ENCODE measurements at regions not wholly inside any gene's neighbourhood (a gene's known extent, or its start where the extent isn't known, plus 50 kb on each side); places are given as distances from the start of the nearest gene placed in this dataset.

- peaks cover 15 to 34% of the 10 kb centered on the region in 2 donors for H3K36me3 Mint-ChIP-seq
- peaks cover 9 to 31% (median 23%) of the 10 kb centered on the region in 7 donors for H3K9me3 Mint-ChIP-seq
- H3K27me3 Mint-ChIP-seq: peaks cover 33 to 75% (median 48%) of the 10 kb centered on the region in 3 donors
- ATAC-seq (ENCODE audit: low read depth in 2 of 2) (no peak), DNase-seq (no peak)
- H3K4me1 Mint-ChIP-seq: no peaks in the 10 kb centered on the region
- H3K27ac Mint-ChIP-seq: peak overlapping the region in 1 of 6 donors; percentile 60
- H3K4me3 Mint-ChIP-seq: no peak overlapping the region
Measured at GRCh38 chr14:104376202-104377140, 203.1 kb upstream of the C14orf180 start.

- ATAC-seq (ENCODE audit: low read depth in 2 of 2): no peak
- Mint-ChIP-seq H3K27me3 (peaks cover 41 to 76% (median 53%) of the 10 kb centered on the region in 3 donors), H3K4me3 (no peak overlapping the region), H3K4me1 (no peaks in the 10 kb centered on the region), H3K36me3 (peaks cover 15 to 33% of the 10 kb centered on the region in 2 donors), H3K9me3 (peaks cover 13 to 34% (median 27%) of the 10 kb centered on the region in 7 donors), H3K27ac (peak overlapping the region in 1 of 6 donors; percentile 70)
- DNase-seq: no peak
Measured at GRCh38 chr14:104377256-104377655, 202.3 kb upstream of the C14orf180 start.

- Mint-ChIP-seq H3K4me3 (no peak overlapping the region), H3K4me1 (no peaks in the 10 kb centered on the region), H3K27ac (no peak overlapping the region), H3K9me3 (peaks cover 13 to 34% (median 27%) of the 10 kb centered on the region in 7 donors), H3K36me3 (peaks cover 15 to 33% of the 10 kb centered on the region in 2 donors), H3K27me3 (peaks cover 41 to 76% (median 57%) of the 10 kb centered on the region in 3 donors)
- DNase-seq (no peak), ATAC-seq (ENCODE audit: low read depth in 2 of 2) (no peak)
Measured at GRCh38 chr14:104378698-104379113, 200.9 kb upstream of the C14orf180 start.

- peaks cover 36 to 49% (median 47%) of the 10 kb centered on the region in 3 donors for H3K27me3 Mint-ChIP-seq
- H3K4me1 Mint-ChIP-seq: peaks cover 13 to 28% (median 28%) of the 10 kb centered on the region in 3 donors
- peak overlapping the region in 1 of 8 donors; percentile 44 for H3K4me3 Mint-ChIP-seq
- H3K27ac Mint-ChIP-seq: no peak overlapping the region
- peaks cover 15 to 33% of the 10 kb centered on the region in 2 donors for H3K36me3 Mint-ChIP-seq
- peaks cover 13 to 34% (median 27%) of the 10 kb centered on the region in 7 donors for H3K9me3 Mint-ChIP-seq
- ATAC-seq (ENCODE audit: low read depth in 2 of 2): no peak
- DNase-seq: no peak
Measured at GRCh38 chr14:104382361-104383087, 197.0 kb upstream of the C14orf180 start.

- DNase-seq (no peak), ATAC-seq (ENCODE audit: low read depth in 2 of 2) (no peak)
- Mint-ChIP-seq H3K4me3 (no peak overlapping the region), H3K4me1 (peaks cover 20 to 36% (median 35%) of the 10 kb centered on the region in 3 donors), H3K27me3 (peaks cover 31 to 41% (median 39%) of the 10 kb centered on the region in 3 donors), H3K9me3 (peaks cover 13 to 33% (median 27%) of the 10 kb centered on the region in 7 donors), H3K27ac (no peak overlapping the region), H3K36me3 (peaks cover 15 to 33% of the 10 kb centered on the region in 2 donors)
Measured at GRCh38 chr14:104383088-104383995, 196.2 kb upstream of the C14orf180 start.

- Mint-ChIP-seq H3K27me3 (peaks cover 22 to 34% (median 33%) of the 10 kb centered on the region in 3 donors), H3K4me3 (peak overlapping the region in 1 of 8 donors; percentile 61), H3K9me3 (peaks cover 8 to 27% (median 23%) of the 10 kb centered on the region in 7 donors), H3K27ac (no peak overlapping the region), H3K36me3 (peaks cover 10 to 26% of the 10 kb centered on the region in 2 donors), H3K4me1 (peaks cover 24 to 40% (median 37%) of the 10 kb centered on the region in 3 donors)
- ATAC-seq (ENCODE audit: low read depth in 2 of 2) (no peak), DNase-seq (no peak)
Measured at GRCh38 chr14:104383996-104384775, 195.4 kb upstream of the C14orf180 start.

GRCh38 chr14:104384776-104385071 is 194.8 kb upstream of the C14orf180 start:
- Mint-ChIP-seq H3K9me3 (peaks cover 5 to 22% (median 18%) of the 10 kb centered on the region in 7 donors), H3K4me3 (no peak overlapping the region), H3K4me1 (peaks cover 25 to 40% (median 37%) of the 10 kb centered on the region in 3 donors), H3K36me3 (peaks cover 5 to 21% of the 10 kb centered on the region in 2 donors), H3K27me3 (peaks cover 17 to 28% (median 28%) of the 10 kb centered on the region in 3 donors), H3K27ac (peak overlapping the region in 1 of 6 donors; percentile 32)
- no peak for DNase-seq
- no peak for ATAC-seq (ENCODE audit: low read depth in 2 of 2)

- H3K4me3 Mint-ChIP-seq: peak overlapping the region in 4 of 8 donors; percentile 21 to 65 (median 52)
- H3K27ac Mint-ChIP-seq: no peak overlapping the region
- H3K4me1 Mint-ChIP-seq: peaks cover 29 to 44% (median 41%) of the 10 kb centered on the region in 3 donors
- DNase-seq (no peak), ATAC-seq (ENCODE audit: low read depth in 2 of 2) (no peak)
- peaks cover 4 to 18% (median 16%) of the 10 kb centered on the region in 7 donors for H3K9me3 Mint-ChIP-seq
- H3K36me3 Mint-ChIP-seq: peaks cover 4 to 17% of the 10 kb centered on the region in 2 donors
- H3K27me3 Mint-ChIP-seq: peaks cover 15 to 25% (median 24%) of the 10 kb centered on the region in 3 donors
Measured at GRCh38 chr14:104385111-104385510, 194.5 kb upstream of the C14orf180 start.

- Mint-ChIP-seq H3K4me1 (peaks cover 34 to 49% (median 46%) of the 10 kb centered on the region in 3 donors), H3K4me3 (peak overlapping the region in 7 of 8 donors; percentile 19 to 73 (median 47)), H3K36me3 (peaks cover 0 to 12% of the 10 kb centered on the region in 2 donors), H3K27ac (peak overlapping the region in 1 of 6 donors; percentile 51), H3K9me3 (peaks cover 2 to 13% (median 12%) of the 10 kb centered on the region in 7 donors), H3K27me3 (peaks cover 15 to 20% (median 19%) of the 10 kb centered on the region in 3 donors)
- no peak for DNase-seq
- ATAC-seq (ENCODE audit: low read depth in 2 of 2): no peak
Measured at GRCh38 chr14:104385531-104386101, 193.9 kb upstream of the C14orf180 start.

GRCh38 chr14:104386151-104386841 is 193.3 kb upstream of the C14orf180 start:
- Mint-ChIP-seq H3K4me1 (peaks cover 37 to 55% (median 50%) of the 10 kb centered on the region in 3 donors), H3K27me3 (peaks cover 10 to 14% (median 13%) of the 10 kb centered on the region in 3 donors), H3K36me3 (peaks cover 0 to 7% of the 10 kb centered on the region in 2 donors), H3K27ac (peak overlapping the region in 1 of 6 donors; percentile 51), H3K4me3 (peak overlapping the region in 7 of 8 donors; percentile 19 to 73 (median 47)), H3K9me3 (peaks cover 1 to 6% (median 5%) of the 10 kb centered on the region in 7 donors)
- DNase-seq (no peak), ATAC-seq (ENCODE audit: low read depth in 2 of 2) (no peak)

All from naive B cell (primary cell).